ENCODE measurements at regions not wholly inside any gene's neighbourhood (a gene's known extent, or its start where the extent isn't known, plus 50 kb on each side); places are given as distances from the start of the nearest gene placed in this dataset.

- Histone ChIP-seq H3K4me1 (no peaks in the 10 kb centered on the region), H3K9me3 (peaks cover 0 to 12% (median 0%) of the 10 kb centered on the region in 12 donors), H3K4me3 (no peak overlapping the region), H3K36me3 (no peaks in the 10 kb centered on the region), H3K27me3 (no peaks in the 10 kb centered on the region), H3K27ac (no peak overlapping the region)
- DNase-seq: no peak
- intact Hi-C loops (cut with DNase I): no loop called here
- TF ChIP-seq CTCF (IDR thresholded peaks at IDR 0.05) (no peak), POLR2A (IDR thresholded peaks at IDR 0.05) (no peak)
- no peak for ATAC-seq
- WGBS, 4 donors: 72 to 84% (median 76%) methylated on average over 7 of the region's 7 CpGs
Measured at GRCh38 chr5:8740595-8740994, 805.3 kb downstream of the SEMA5A start.

DNA sequence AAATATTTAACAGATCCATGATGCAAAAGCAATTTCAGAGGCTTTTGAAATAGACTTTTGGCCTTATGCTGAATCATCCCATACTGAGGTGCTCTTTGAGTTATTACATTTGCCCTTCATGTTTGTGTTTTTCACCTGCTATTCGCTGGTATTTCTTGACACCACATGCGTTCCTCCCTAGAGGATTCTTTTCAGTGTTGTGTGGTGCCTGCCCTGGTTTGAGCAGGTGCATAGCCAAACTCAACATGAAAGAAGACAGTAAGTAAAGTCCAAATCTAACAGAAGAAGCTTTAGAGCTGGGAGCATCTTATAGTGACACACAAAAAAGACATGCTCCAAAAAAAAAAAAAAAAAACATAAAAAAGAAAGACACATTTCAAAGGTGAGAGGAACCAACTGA lies 796.3 kb downstream of the SEMA5A start:
- intact Hi-C loops (cut with DNase I): no loop called here
- H3K27ac ChIP-seq: no peak overlapping the region
- ATAC-seq (no peak), DNase-seq (no peak)
- H3K4me3 ChIP-seq: no peak overlapping the region
- H3K4me1 ChIP-seq: peaks cover 0 to 6% (median 0%) of the 10 kb centered on the region in 12 donors
- no peak for TF ChIP-seq POLR2A (IDR thresholded peaks at IDR 0.05)
- no peak for TF ChIP-seq CTCF (IDR thresholded peaks at IDR 0.05)
- WGBS, 4 donors: 92 to 97% (median 94%) methylated on average over 2 of the region's 2 CpGs
- peaks cover 0 to 8% (median 0%) of the 10 kb centered on the region in 12 donors for H3K9me3 ChIP-seq
- H3K27me3 ChIP-seq: no peaks in the 10 kb centered on the region
- no peaks in the 10 kb centered on the region for H3K36me3 ChIP-seq

- DNase-seq (no peak), ATAC-seq (no peak)
- H3K9me3 ChIP-seq: peaks cover 0 to 8% (median 0%) of the 10 kb centered on the region in 12 donors
- no peak overlapping the region for H3K27ac ChIP-seq
- H3K4me3 ChIP-seq: no peak overlapping the region
- TF ChIP-seq POLR2A (IDR thresholded peaks at IDR 0.05) (no peak), CTCF (IDR thresholded peaks at IDR 0.05) (no peak)
- no peaks in the 10 kb centered on the region for H3K27me3 ChIP-seq
- H3K36me3 ChIP-seq: no peaks in the 10 kb centered on the region
- H3K4me1 ChIP-seq: peaks cover 0 to 6% (median 0%) of the 10 kb centered on the region in 12 donors
- intact Hi-C loops (cut with DNase I): loop anchor here in 2 of 10 donors (10.0 kb wide), 2 partner anchors 455 to 1485 kb away; no protein-coding TSS in a partner anchor
Measured at GRCh38 chr5:8750100-8750499, 795.8 kb downstream of the SEMA5A start.

DNA sequence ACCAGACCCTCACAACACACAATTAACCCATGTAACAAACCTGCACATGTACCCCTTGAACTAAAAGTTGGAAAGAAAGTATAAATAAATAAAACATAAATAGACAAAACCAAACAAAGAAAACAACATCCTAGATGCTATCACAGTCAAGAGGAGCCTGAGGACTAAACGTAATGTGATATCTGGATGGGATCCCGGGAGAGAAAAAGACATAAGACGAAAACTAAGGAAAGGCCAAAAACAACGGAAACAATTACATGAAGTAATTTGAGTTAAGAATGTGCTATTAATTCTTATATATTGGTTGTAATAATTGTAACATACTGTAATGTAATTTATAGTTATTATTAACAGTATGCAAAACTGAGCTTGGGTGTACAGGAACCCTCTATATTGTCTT lies 793.9 kb downstream of the SEMA5A start:
- H3K4me3 ChIP-seq: no peak overlapping the region
- intact Hi-C loops (cut with DNase I): loop anchor here in 2 of 10 donors (10.0 kb wide), 2 partner anchors 453 to 1483 kb away; no protein-coding TSS in a partner anchor
- 54 to 64% (median 58%) methylated on average over 4 of the region's 4 CpGs for WGBS, 4 donors
- peaks cover 0 to 8% (median 0%) of the 10 kb centered on the region in 12 donors for H3K9me3 ChIP-seq
- TF ChIP-seq CTCF (IDR thresholded peaks at IDR 0.05): no peak
- TF ChIP-seq POLR2A (IDR thresholded peaks at IDR 0.05): no peak
- no peak for ATAC-seq
- H3K4me1 ChIP-seq: peaks cover 0 to 6% (median 0%) of the 10 kb centered on the region in 12 donors
- H3K36me3 ChIP-seq: no peaks in the 10 kb centered on the region
- no peak for DNase-seq
- no peaks in the 10 kb centered on the region for H3K27me3 ChIP-seq
- no peak overlapping the region for H3K27ac ChIP-seq

Data from heart left ventricle (tissue), 16 donors.